GM10266 (cell line): ENCODE measurements at regions not wholly inside any gene's neighbourhood (a gene's known extent, or its start where the extent isn't known, plus 50 kb on each side); places are given as distances from the start of the nearest gene placed in this dataset.

Source experiments
- DNase-seq: peaks from one replicate; pipeline ENCODE4 v3.0.0; 2012; ENCODE audit errors: extremely low spot score
- CTCF ChIP-seq: IDR thresholded peaks from 2 replicates; pipeline ENCODE4 v1.5.1; 2012; ENCODE audit warnings: mild to moderate bottlenecking, low read depth; ENCODE audit not compliant: control insufficient read depth, insufficient read depth; ENCODE audit errors: missing control alignments

DNA sequence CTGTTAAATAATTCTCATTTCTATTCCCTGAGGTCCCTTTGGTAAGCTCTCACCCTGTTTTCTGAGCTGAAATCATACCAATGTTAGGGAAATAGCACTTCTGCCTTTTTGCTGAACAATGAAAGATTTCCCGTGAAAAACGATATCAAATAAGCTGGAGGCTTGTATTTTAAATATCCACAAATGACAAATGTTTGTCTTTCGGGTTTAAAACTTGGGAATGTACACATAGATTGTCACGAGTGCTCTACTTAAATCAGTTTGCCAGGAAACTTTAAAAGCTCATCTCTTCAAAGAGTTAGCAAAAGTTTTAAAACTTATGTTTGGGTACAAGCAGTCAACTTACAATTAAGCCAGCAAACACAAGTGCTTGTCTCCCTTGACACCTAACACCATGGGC lies 393.5 kb upstream of the MON1B start:
- no peak for DNase-seq
- no peak for TF ChIP-seq CTCF

- no peak for TF ChIP-seq CTCF
- no peak for DNase-seq
These were observed 390.8 kb upstream of the MON1B start for GRCh38 chr16:76800196-76800595.

DNA sequence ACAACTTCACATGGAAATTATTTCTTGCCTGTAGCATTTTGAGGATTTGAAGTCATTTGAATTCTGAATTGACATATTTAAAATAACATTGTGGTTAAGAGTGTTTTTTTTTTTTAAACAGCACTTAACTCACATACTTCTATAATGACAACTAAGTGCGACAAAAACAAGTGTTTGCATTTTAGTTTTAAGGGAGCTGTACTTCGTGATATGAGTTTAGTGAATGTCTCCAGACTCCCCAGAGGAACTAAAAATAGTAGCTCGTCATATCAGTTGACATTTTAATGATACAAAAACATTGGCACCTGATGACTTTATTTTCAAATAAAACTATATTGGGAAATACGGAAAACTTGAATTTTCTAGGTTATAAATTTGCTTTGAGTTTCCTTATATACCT lies 389.6 kb upstream of the MON1B start:
- no peak for DNase-seq
- TF ChIP-seq CTCF = no peak

- no peak for DNase-seq
- no peak for TF ChIP-seq CTCF
These were observed 374.5 kb upstream of the MON1B start for GRCh38 chr16:76816475-76816874.

- no peak for DNase-seq
- TF ChIP-seq CTCF = no peak
These were observed 372.3 kb upstream of the MON1B start for GRCh38 chr16:76818606-76819181.

DNA sequence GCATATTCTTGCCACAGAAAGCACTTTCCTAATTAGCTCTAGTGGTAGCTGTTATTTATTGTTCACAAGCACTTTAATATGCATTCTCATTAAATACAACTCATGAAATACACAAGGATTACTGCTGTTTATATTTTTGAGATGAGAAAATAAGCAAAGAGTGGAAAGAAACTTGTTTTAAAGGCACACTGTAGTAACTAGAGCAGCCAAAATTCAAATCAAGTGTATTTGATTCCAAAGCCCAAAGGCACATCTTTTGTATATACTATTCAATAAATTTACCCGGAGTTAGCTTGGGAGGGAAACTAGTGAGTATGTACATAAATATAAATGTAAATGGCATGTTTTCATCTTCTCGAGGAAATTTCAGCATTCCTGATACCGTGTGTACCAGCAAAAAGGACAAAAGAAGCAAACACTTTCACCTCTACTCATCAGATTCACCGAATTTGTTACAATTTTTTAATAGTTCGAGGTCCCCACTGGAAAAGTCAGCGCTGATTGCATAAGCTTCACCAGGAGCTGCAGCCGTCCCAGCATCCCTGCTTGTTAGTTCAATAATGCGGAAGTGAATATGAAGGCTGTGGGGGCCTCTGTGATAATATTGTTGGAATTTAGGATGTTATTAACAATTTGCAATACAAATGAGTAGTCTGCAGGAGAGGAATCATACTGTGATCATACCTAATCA lies 371.6 kb upstream of the MON1B start:
- DNase-seq = no peak
- no peak for TF ChIP-seq CTCF

- TF ChIP-seq CTCF = no peak
- no peak for DNase-seq
These were observed 366.8 kb upstream of the MON1B start for GRCh38 chr16:76824221-76824620.
